ENCODE measurements at regions not wholly inside any gene's neighbourhood (a gene's known extent, or its start where the extent isn't known, plus 50 kb on each side); places are given as distances from the start of the nearest gene placed in this dataset.

GRCh38 chr18:53606792-53607191 is 617.7 kb downstream of the MBD2 start:
- no peak for DNase-seq

GRCh38 chr18:53605198-53605597 is 619.3 kb downstream of the MBD2 start:
- no peak for DNase-seq

DNA sequence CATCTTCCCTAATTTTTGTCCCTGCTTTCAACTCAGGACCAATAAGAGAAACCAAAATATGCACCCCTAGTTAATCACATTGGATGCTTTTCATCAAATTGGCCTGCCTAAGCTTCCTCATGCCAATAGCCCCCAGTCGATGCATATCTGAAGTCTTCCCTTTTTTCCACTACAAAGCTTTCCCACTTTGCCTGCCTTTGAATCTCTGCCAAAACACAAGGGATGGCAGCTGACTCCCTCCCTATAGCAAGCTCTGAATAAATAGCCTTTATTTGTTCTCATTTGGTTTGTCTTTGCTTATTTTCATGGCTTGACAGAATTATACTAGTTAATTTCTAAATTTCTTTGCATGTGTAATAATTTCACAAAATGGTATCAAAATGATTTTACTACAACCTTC is 621.2 kb downstream of the MBD2 start:
- no peak for DNase-seq

DNA sequence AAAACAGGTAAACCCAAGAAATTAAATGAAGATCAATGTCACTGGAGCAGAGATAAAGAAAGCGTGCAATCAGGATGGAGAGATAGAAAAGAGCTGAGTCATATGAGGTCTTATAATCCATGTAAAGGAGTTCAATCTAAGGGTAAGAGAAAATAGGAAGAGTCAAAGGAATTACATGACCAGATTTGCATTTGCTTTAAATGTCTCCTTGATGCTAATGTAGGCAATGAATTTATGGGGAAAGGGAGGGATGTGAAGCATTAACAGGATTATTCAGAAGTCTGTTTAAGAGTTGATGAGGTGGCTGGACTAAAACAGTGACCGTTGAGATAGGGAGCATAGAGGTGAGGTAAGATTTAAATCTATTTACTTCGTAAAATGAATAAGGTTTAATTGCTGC is 623.1 kb downstream of the MBD2 start:
- no peak for DNase-seq

- DNase-seq = no peak
Observed at GRCh38 chr18:53586923-53587322, 637.5 kb downstream of the MBD2 start.

Data from central memory CD4-positive, alpha-beta T cell (primary cell).